ENCODE measurements at regions not wholly inside any gene's neighbourhood (a gene's known extent, or its start where the extent isn't known, plus 50 kb on each side); places are given as distances from the start of the nearest gene placed in this dataset.

GRCh38 chr4:11153171-11153750 is 275.4 kb downstream of the HS3ST1 start:
- TF ChIP-seq ZNF274 (IDR thresholded peaks at IDR 0.05; ENCODE audit: low read depth, low read length) (no peak), YY1 (IDR thresholded peaks at IDR 0.05; ENCODE audit: insufficient read depth, insufficient read length) (no peak)

Data from NT2/D1 (cell line).